ENCODE measurements at regions not wholly inside any gene's neighbourhood (a gene's known extent, or its start where the extent isn't known, plus 50 kb on each side); places are given as distances from the start of the nearest gene placed in this dataset.

DNA sequence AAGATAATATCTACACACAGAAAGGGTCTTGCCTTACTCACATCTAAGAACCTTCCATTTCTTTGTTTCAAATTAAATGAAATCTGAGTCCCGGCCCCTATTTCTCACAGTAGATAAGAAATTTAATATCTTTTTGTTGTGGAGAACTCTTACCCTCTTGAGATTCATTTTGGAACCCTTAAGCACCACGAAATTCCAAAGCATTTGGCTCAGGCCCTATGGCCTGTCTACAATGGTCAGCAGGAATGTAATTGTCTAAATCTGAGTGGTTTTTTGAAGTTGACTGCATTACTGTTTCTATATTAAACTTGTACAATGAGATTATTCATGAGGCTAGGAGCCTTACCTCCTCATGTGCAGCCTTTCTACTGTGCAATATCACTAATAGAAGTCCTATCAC, 723.3 kb downstream of the TSN start:
- no peak for TF ChIP-seq CTCF (IDR thresholded peaks at IDR 0.05; ENCODE audit: unreplicated experiment in 3 of 3)
- Mint-ChIP-seq H3K36me3 (ENCODE audit: low read depth) (no peaks in the 10 kb centered on the region), H3K27ac (peak overlapping the region in 2 of 3 experiments; percentile 51 to 76), H3K9me3 (peaks cover 2% of the 10 kb centered on the region), H3K27me3 (ENCODE audit: low read depth) (no peaks in the 10 kb centered on the region), H3K4me1 (peaks cover 48% of the 10 kb centered on the region), H3K4me3 (no peak overlapping the region)

- no peak overlapping the region for H3K4me3 Mint-ChIP-seq
- H3K27me3 Mint-ChIP-seq (ENCODE audit: low read depth): no peaks in the 10 kb centered on the region
- H3K27ac Mint-ChIP-seq: peak overlapping the region in 1 of 3 experiments; percentile 28
- H3K4me1 Mint-ChIP-seq: peaks cover 53% of the 10 kb centered on the region
- peaks cover 2% of the 10 kb centered on the region for H3K9me3 Mint-ChIP-seq
- no peak for TF ChIP-seq CTCF (IDR thresholded peaks at IDR 0.05; ENCODE audit: unreplicated experiment in 3 of 3)
- H3K36me3 Mint-ChIP-seq (ENCODE audit: low read depth): no peaks in the 10 kb centered on the region
Measured at GRCh38 chr2:122480501-122481243, 725.2 kb downstream of the TSN start.

DNA sequence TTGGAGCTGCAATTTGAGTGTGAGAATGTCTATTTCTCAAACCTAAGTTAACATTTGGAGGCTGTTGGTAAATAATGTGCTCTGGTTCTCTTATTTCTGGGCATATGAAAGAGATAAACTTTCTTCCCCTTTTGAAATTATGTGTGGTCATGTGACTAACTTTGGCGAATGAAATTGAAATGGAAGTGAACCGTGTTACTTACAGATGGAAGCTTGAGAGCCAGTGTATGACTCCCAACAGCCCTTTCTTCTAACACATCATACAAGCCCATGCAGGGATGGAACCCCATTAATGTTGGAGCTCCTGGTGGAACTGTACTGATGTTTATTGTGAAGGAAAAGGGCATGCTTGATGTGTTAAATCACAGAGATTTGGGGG, 725.8 kb downstream of the TSN start:
- Mint-ChIP-seq H3K4me1 (peaks cover 59% of the 10 kb centered on the region), H3K4me3 (no peak overlapping the region), H3K36me3 (ENCODE audit: low read depth) (no peaks in the 10 kb centered on the region), H3K27ac (peak overlapping the region in 1 of 3 experiments; percentile 28), H3K27me3 (ENCODE audit: low read depth) (no peaks in the 10 kb centered on the region), H3K9me3 (peaks cover 2% of the 10 kb centered on the region)
- no peak for TF ChIP-seq CTCF (IDR thresholded peaks at IDR 0.05; ENCODE audit: unreplicated experiment in 3 of 3)

DNA sequence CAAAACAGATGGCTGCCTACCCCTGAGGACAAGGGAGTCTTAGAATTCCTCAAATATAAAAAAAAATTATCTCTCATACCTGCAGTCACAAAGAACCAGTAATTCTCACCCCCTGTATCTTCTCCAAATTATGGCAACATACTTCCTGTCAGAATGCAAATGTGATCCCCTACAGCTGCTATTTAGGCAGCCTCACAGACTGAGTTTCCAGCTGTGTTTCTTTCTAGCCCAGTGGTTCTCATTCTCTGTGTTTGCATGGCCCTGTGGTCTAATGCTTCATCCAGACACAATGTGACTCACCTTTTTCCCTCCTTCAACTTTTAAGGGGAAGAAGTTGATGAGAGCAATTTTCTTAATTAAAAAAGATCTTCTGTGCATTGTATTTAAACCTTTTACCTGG, 726.3 kb downstream of the TSN start:
- Mint-ChIP-seq H3K36me3 (ENCODE audit: low read depth) (no peaks in the 10 kb centered on the region), H3K4me3 (no peak overlapping the region)

GRCh38 chr2:122486086-122486485, 730.6 kb downstream of the TSN start:
- no peaks in the 10 kb centered on the region for H3K27me3 Mint-ChIP-seq (ENCODE audit: low read depth)
- H3K9me3 Mint-ChIP-seq: peaks cover 5% of the 10 kb centered on the region
- TF ChIP-seq CTCF (IDR thresholded peaks at IDR 0.05; ENCODE audit: unreplicated experiment in 3 of 3): no peak
- peaks cover 46% of the 10 kb centered on the region for H3K4me1 Mint-ChIP-seq
- no peaks in the 10 kb centered on the region for H3K36me3 Mint-ChIP-seq (ENCODE audit: low read depth)
- H3K27ac Mint-ChIP-seq: peak overlapping the region; percentile 28 to 69 (median 43)
- H3K4me3 Mint-ChIP-seq: no peak overlapping the region

More for the DNA sequence above, 726.3 kb downstream of the TSN start:
- H3K27ac Mint-ChIP-seq: peak overlapping the region in 1 of 3 experiments; percentile 28
- H3K4me1 Mint-ChIP-seq: peaks cover 64% of the 10 kb centered on the region
- no peaks in the 10 kb centered on the region for H3K27me3 Mint-ChIP-seq (ENCODE audit: low read depth)
- no peak for TF ChIP-seq CTCF (IDR thresholded peaks at IDR 0.05; ENCODE audit: unreplicated experiment in 3 of 3)
- peaks cover 2% of the 10 kb centered on the region for H3K9me3 Mint-ChIP-seq
